ENCODE measurements at regions not wholly inside any gene's neighbourhood (a gene's known extent, or its start where the extent isn't known, plus 50 kb on each side); places are given as distances from the start of the nearest gene placed in this dataset.
A peak's percentile ranks its signal among the peaks of the same experiment; 100 is the strongest.

DNA sequence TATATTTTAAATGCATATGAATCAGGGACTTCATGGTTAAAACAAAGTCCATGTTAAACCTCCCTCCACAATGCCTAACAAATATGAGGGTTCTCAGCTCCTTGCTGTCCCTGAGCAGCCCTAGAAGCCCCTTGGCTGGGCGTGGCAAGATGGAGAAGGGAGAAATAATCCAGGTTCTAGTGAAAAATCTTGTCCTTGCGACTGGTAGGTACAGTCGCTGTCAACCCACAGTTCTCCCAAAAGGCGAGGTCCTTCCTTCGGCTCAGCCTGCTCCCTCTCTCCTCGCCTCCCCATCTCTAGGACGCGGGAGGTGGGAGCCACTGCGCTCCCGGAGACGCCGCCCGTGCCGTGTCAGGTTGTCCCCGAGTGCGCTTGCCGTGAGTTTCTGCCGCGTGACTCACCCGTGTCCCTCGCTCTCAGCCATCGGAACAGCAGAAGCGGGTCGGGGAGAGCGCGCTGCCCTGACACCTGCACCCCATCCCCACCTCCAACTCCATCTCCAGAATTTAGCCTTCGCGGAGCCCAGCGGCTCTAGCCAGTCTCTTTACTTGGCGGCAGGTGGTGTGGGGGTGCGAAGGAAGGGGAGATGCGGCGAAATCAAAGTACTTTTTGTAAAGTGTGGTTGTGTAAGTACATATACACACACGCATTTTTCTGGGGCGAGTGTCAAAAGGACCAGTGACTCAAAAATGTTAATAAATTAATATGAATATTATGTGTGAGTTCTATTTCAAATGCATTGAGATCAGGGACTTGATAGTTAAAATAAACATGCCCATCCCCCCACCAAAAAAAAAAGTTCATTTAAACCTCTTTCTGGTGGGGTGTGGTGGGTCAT, 65.1 kb upstream of the TMEM17 start:
- no peak for DNase-seq (ENCODE audit: low read depth, low spot score)
- in situ Hi-C loops (cut with HindIII; ENCODE audit: low pct_unique_long_range_greater_than_20kb, low sequenced_read_pairs): no loop called here

DNA sequence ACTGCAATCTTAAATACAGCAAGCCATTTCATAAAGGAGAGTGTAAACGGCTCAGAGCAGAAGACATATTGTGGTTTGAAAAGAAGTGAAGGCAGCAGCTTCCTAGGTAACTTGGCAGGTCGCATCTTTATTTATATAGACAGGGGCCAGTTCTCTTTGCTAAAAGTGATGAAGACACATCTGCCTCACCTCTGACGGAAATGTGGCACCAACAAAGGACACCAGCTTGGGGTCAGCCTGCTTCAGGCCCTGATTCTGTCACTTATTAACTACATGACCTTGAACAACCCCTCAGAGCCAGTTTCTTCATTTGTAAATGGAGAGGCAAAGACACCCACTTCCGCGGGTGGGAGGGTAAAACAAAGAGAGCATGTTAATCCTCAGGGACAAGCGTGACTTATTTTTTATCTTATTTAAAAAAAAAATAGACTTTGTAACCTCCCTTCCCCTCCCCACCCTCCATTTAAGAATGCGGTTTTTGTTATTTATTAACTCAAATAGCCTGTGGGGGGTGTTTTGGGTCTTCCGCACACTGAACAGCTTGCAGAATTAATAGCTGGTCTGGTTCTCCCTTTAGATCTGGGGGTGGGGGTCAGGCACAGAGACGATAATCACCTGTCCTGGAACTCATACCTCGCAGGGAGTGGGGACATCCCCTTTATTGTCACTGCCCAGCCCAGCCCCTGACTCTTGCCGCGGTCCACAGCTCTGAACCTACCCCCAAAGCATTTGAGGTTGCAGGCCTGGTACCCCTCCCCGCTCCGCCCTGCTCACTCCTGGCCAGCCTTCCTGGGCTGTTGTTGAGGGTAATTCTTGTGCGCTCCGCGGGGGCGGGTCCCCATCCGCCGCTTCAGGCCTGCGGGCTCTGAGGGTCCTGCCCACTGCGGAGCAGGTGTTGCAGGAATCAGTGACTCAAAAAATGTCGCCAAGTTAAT, 64.2 kb upstream of the TMEM17 start:
- in situ Hi-C loops (cut with HindIII; ENCODE audit: low pct_unique_long_range_greater_than_20kb, low sequenced_read_pairs): no loop called here
- no peak for DNase-seq (ENCODE audit: low read depth, low spot score)

DNA sequence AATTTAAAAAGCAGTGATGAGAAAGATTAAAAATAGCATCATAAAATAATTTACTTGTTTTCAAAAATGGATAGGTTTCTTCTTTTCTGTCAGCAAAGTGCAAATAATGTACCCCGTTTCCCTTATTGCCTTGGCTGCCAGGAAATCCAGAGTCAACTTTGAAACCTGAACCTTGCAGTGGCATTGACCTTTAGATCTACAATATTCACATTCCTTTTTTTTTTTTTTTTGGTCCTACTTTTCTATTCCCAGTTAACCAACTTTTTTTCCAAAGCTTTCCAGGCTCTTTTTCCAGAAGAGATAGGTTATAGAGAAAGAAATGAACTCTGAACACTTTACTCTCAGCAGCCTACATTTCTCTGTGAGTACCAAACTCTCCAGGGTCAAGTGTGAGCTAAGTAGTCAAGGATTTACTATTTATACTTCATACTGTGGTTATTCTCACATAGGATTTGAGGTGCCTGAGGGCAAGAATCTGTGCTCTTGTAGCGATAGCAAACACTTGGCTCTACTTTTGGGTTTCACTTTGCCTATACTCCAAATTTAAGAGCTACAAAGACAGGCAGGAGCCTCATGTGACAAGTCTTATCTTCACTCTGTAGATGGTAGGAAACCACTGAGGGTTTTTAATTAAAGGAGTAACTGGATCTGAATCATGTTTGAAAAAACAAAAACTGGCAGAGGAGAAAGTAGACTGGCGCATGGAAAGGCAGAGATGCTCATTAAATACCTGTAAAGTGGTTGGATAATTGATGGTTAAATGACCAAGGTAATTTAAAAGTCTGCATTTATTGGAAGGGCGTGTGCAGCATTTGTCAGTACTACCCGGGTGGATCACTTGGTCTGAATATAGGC, 63.2 kb upstream of the TMEM17 start:
- DNase-seq (ENCODE audit: low read depth, low spot score): peak; percentile 69
- in situ Hi-C loops (cut with HindIII; ENCODE audit: low pct_unique_long_range_greater_than_20kb, low sequenced_read_pairs): no loop called here

DNA sequence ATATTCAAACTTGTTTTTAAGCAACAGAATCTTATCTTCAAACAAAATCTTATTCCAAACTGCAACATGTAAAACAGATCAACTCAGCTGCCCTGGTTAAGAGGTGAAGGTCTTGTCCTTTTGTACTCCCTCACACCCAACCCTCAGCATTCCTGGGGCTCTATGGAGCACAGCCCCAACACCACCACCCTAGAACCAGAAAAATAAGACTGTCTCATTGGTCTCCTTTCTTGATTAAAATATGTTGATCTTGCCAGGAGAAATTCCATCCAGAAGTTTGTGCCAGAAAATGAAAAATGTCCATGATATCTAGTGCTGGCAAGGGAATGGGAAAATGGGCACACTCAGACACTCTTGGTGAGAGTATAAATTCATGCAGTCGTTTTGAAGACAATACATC, 62.1 kb upstream of the TMEM17 start:
- DNase-seq (ENCODE audit: low read depth, low spot score): no peak
- in situ Hi-C loops (cut with HindIII; ENCODE audit: low pct_unique_long_range_greater_than_20kb, low sequenced_read_pairs): no loop called here

DNA sequence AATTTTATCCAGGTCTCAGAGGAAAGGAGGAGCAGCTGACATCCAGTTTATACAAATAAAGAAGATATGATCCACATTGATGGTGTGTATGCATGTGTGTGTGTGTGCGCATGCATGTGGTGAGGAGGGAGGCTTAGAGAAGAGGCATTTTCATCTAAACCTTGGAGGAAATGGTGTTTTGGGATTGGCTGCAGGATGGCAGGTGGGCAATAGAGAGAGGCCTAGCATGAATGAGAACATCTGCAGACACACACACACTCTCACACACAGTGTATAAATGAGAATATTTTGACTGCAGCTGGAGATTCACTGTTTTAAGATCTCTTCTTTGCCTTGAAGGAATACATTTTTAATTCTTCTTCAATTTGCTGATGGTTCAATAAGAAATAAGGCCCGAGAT, 61.7 kb upstream of the TMEM17 start:
- in situ Hi-C loops (cut with HindIII; ENCODE audit: low pct_unique_long_range_greater_than_20kb, low sequenced_read_pairs): no loop called here
- no peak for DNase-seq (ENCODE audit: low read depth, low spot score)

DNA sequence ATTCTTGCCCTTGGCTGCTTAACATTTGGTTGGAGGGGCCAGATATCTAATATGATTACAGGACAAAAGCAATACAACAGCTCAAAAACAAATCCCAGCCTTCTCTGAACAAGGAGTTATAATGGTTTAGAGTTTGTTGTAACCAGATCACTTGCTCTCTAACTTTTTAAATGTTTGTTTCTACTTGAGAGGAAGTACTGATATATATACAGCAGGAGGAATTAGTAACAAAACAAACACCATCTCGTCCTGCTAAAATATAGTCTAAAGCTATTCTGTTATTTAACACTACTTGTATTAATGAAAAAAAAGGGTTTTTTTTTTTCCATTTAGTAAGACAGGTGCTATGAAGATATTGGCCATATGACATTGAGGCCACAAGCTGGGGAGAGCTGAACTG, 60.9 kb upstream of the TMEM17 start:
- DNase-seq (ENCODE audit: low read depth, low spot score): no peak
- in situ Hi-C loops (cut with HindIII; ENCODE audit: low pct_unique_long_range_greater_than_20kb, low sequenced_read_pairs): no loop called here

DNA sequence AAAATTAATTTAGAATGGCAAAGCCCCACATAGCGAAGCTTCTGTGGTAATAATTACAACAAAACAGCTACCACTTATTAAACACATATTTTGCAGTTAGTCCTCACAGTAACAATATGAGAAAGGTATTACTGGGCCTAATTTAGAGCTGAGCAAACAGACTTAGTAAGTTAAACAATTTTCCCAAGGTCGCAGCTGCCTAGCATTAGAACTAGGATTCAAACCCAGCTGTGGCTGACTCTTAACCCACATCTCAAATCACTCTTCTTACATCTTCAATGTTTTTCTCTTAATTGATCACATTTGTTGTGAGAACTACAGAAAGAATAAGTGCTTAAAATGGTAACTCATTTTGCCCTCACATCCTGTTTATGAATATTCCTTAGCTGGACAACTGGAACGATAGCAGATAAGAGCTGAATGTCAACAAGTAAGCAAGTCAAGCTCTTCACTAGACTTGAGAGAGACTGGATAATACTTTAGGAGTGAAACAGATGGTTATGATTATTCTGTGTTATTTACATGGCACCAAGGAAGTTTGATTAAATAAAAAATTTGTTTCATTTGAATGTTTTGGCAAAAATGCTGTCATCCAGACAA, 59.4 kb upstream of the TMEM17 start:
- no peak for DNase-seq (ENCODE audit: low read depth, low spot score)
- in situ Hi-C loops (cut with HindIII; ENCODE audit: low pct_unique_long_range_greater_than_20kb, low sequenced_read_pairs): no loop called here

DNA sequence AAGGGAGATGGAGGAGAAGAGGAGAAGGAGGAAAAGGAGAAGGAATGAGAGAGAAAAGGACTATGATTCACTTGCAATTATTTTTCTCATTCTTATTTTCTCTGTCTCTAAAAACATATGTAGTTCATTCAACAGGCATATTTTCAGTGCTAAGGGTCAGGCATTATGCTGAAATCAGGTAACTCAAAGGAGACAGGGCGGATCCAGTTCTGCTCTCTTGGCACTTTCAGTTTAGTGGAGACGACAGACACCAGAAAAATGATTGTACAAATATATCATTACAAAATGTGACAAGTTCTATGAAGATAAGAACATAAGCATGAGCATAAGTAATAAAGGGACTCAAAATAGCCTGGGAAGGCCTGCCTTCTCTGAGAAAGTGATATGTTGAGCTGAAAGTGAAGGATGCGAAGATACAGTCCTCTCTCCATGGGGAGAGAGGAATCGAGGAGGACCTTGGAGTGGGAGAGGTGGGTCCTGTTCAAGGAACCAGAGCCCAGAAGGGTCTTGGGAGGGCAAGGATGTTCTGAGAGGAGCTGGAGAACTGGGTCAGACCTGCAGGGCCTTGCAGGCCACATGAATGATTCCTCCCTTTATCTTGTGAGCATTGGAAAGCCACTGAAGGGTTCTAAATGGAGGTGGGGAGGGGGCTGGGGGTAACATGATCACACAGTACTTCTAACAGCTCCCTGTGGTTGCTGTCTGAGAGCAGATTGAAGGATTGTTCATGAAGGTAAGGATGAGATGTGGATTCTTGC, 58.6 kb upstream of the TMEM17 start:
- in situ Hi-C loops (cut with HindIII; ENCODE audit: low pct_unique_long_range_greater_than_20kb, low sequenced_read_pairs): no loop called here
- no peak for DNase-seq (ENCODE audit: low read depth, low spot score)

DNA sequence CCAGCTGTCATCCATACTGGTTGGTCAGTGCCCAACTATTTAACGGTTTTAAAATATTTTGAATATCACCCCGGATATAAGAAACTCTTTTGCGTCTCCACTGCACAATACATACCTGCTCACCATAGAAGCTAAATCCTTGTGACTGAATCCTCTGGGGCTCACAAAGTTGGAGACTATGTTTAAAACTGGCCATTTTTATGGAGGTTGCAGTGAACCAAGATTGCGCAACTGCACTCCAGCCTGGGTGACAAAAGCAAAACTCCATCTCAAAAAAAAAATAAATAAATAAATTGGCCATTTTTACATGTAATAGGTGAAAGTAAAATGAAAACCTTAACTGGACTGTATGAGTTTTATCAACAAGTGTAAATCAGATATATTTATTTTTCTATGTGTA, 55.6 kb upstream of the TMEM17 start:
- DNase-seq (ENCODE audit: low read depth, low spot score): no peak
- in situ Hi-C loops (cut with HindIII; ENCODE audit: low pct_unique_long_range_greater_than_20kb, low sequenced_read_pairs): no loop called here

DNA sequence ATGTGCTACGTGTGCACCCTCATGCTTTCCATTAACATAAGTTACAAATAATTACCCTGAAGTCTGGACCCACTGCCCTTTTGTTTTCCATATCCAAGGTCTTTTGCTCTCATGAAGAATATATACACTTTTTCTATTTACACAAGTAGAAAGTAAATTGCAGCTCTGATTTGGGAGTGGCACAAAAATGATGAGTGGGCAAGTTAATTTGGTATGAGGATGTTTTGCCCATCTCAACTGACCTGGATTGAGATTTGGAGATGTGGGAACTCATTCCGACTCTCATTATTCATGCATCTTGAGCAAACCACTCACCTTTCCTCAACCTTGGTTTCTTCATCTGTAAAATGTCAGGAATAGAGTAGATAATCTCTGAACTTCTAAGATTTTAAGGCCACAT, 53.6 kb upstream of the TMEM17 start:
- DNase-seq (ENCODE audit: low read depth, low spot score): no peak
- in situ Hi-C loops (cut with HindIII; ENCODE audit: low pct_unique_long_range_greater_than_20kb, low sequenced_read_pairs): no loop called here

DNA sequence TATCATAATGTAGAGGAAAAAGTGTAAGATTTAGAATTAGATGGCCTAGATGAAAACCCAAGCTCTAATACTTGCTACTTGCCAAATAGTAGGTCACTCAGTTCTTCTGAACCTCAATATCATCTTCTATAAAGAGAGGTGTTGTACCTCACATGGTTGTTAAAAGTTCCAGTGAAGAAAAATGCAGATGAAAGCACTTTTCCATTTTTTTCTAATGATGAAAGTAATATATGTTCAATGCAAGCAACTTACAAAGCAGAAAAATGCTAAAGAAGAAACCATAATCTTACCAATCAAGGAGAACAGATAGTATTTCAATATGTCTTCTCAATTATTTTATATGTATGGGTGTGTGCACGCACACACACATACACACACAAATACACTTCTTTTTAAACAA, 52.7 kb upstream of the TMEM17 start:
- DNase-seq (ENCODE audit: low read depth, low spot score): no peak
- in situ Hi-C loops (cut with HindIII; ENCODE audit: low pct_unique_long_range_greater_than_20kb, low sequenced_read_pairs): no loop called here

DNA sequence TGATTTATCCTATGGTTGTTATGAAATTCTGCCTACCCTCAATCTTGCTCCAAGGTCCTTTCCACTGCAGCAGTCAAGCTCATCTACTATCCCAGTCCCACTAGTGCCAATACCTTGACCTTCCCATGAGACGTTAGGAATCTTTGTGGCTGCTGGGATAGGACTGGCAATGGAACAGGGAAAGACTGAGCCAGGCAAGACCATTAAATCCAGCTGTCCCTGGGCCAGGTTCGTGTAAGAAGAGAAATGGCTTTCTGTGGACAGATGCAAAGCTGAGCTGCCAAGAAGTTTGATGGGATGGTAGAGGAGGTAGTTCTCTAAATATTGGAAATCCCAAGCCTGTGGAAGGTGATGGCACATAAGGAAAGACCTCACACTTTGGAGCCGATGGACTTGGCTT, 50.1 kb upstream of the TMEM17 start:
- in situ Hi-C loops (cut with HindIII; ENCODE audit: low pct_unique_long_range_greater_than_20kb, low sequenced_read_pairs): no loop called here
- DNase-seq (ENCODE audit: low read depth, low spot score): no peak
